NCI-H2107 (cell line): ENCODE measurements at regions not wholly inside any gene's neighbourhood (a gene's known extent, or its start where the extent isn't known, plus 50 kb on each side); places are given as distances from the start of the nearest gene placed in this dataset.

Experiments used
- DNase-seq: peaks from one replicate; lab custom pipeline; 2025; lab: John Stamatoyannopoulos, UW

GRCh38 chr16:85495823-85496538 is 117.1 kb upstream of the GSE1 start:
- no peak for DNase-seq

DNA sequence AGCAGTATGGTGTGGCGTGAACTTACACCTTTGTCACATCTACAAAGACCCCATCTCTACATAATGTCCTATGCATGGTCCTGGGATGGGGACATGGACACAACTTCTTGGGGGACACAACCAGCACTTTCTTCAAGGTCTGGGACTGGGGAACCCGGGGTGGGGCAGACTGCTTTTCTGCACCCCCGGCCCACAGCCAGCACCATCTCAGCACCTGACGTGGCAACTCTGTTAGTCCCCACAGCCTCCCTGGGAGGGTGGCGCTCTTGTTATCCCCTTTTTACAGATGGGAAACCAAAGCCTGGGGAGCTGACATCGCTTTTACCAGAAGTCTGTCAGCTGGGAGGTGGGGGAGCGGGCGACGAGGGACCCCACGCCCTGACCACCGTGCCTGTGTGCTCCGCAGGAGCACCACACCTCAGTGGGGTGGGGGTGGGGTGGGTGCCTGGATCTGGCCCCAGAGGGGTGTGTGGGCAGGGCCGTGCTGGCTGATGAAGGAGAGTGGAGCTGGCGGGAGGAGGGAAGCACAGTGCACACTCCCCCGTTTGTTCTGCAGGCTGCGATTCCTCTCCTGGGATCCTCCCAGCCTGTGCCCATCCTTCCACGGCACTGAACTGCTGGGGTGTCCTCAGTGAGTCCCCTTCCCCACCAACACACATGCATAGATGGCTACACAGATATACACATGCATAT is 115.4 kb upstream of the GSE1 start:
- no peak for DNase-seq

GRCh38 chr16:85498607-85499006 is 114.5 kb upstream of the GSE1 start:
- peak; percentile 64 for DNase-seq

DNA sequence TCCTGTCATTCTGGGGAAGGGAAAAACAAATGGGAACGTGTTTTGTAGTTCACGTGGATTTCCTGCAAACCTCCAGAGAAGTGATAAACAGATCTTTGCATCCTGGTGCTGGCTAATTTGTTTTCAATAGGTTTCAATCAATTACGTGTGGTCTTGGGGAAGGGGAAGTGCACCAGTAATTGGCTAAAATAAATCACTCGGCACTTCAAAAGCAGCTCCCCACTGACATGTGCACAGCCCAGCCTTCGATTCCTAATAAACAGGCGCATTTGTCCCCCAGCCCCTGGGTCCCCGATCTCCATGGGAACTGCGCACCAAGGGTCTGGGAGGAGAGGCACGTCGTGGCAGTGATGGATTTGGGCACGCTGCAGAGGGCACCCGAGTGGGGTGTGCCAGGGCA is 112.9 kb upstream of the GSE1 start:
- DNase-seq, result no peak

- DNase-seq, result no peak
These were observed 111.2 kb upstream of the GSE1 start for GRCh38 chr16:85501900-85502299.

DNA sequence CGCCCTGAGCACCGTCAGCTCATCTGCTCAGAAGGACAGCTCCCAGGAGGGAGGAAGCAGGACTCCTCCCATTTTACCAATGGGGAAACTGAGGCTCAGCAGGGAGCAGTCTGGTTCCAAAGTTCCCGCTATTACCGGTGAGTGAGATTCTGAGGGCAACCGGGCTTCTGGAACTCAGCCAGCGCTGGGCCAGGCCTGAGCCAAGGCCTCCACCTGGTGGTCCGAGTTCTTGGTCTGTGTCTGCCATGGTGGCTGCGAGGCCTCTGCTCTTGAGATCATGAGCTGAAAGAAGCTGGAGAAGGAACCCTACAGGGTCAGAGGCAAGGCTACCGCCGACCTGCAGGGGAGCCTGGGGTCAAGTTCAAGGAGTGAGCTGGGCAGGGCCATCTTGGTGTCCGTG is 110.8 kb upstream of the GSE1 start:
- DNase-seq, result no peak

GRCh38 chr16:85503679-85504231 is 109.4 kb upstream of the GSE1 start:
- DNase-seq, result no peak

DNA sequence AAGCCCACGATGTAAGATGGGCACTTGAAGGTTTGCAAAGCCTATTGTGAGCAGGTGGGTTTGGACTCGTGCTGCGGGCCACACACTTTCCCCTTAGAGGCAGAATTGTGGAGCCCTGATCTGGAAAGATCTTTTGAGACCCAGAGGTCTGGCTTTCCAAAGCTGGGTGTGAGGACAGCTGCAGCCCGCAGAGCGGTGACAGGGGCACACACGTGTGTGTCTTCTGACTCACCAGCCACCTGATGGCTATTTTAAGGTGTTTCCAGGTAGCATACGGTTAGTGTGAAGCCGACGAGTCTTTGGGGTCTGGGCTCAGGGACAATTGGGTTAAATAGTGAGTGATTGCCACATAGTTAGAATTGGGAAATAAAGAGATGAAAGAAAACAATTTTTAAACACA is 108.9 kb upstream of the GSE1 start:
- DNase-seq, result no peak

DNA sequence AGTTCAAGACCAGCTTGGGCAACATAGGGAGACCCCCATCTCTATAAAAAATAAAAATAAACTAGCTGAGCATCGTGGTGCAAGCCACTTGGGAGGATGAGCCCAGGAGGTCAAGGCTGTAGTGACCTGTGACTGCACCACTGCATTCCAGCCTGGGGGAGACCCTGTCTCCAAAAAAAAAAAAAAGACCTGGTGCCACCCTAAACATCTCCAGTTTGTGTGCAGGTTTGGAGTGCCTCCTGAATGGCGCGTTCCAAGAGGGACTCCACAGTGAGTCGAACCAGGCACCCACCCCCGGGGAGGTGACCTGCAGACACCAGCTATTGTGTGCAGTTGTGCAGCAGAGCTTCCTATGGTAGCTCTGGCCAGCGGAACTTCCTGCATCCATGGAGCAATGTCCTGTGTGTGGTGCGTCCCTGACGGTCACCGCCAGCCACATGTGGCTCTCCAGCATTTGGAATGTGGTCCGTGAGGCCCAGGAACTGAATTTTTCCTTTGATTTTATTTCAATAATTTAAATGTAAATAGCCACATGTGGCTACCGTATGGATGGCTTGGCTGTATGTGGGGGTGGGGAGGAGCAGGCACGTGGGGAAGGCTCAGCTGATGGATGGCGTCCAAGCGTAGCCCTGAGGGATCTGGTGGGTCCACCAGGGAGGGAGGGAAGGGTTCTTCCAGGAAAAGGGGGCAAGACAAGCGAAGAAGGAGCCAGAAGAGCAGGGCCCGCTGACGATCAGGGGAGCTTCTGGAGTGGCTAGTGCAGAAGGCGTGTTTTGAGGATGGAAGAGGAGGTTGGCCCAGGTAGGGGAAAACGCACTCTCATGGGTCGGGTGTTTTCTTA is 107.1 kb upstream of the GSE1 start:
- DNase-seq, result no peak

DNA sequence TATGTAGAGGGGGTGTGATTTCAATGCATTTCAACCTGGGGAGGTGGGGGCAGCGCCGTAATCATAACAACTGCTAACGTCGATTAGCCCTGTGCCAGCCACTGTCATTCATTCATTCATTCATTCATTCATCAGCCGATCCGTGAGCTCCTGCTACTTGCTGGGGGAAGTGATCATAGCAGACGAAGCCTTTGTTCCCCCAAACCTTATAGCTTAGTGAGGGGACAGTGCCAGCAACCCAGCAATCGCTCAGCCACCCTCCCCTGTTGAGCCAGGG is 106.5 kb upstream of the GSE1 start:
- DNase-seq, result no peak

GRCh38 chr16:85507342-85507741 is 105.8 kb upstream of the GSE1 start:
- no peak for DNase-seq

DNA sequence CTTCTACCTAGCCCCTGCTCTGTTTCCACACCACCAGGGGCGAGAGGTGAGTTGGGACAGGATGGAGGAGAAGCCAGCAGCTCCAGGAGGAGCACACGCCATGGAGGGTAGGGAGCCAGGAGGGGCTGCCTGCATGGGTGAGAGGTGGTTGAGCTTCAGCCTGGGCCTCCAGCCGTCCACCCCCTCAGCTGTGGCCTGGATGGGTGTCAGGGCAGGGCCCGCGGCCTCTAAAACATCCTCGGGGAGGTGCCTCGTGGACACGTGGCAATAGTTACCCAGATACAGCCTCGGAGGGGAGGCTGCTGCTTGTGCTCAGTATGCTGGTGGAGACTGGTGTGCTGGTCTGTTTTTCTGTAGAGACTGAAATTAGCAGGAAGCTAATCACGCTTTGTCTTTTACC is 104.7 kb upstream of the GSE1 start:
- no peak for DNase-seq

- no peak for DNase-seq
These were observed 104.1 kb upstream of the GSE1 start for GRCh38 chr16:85508993-85509392.

DNA sequence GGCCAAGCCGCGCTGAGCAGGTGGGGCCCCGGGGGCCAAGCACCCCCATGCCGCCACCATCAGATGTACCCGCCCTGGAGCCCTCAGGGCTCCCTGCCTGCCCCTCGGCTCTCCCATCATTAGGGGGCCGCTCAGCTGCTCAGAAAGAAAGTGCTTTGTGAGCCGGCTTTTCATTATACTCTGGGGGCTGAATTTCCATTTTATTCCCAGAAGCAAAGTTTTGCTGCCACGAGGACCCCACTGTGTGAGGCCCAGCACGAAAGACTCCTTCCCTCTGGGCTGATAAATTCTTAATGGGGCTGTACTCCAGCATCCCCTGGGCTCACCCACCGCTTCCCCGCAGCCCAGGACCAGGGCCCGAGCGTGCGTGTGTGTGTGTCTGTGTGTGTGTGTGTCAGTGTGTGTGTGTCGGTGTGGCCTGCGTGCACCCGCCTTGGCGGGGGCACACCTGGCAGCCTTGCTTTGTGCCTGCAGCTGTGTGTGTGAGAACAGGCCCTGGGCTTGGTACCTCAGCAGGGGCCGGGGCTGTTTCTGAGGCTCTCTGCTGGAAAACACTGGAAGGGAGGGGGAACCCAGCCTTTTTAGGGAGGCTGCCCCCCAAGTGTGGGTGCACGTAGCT is 103.0 kb upstream of the GSE1 start:
- DNase-seq, result no peak

DNA sequence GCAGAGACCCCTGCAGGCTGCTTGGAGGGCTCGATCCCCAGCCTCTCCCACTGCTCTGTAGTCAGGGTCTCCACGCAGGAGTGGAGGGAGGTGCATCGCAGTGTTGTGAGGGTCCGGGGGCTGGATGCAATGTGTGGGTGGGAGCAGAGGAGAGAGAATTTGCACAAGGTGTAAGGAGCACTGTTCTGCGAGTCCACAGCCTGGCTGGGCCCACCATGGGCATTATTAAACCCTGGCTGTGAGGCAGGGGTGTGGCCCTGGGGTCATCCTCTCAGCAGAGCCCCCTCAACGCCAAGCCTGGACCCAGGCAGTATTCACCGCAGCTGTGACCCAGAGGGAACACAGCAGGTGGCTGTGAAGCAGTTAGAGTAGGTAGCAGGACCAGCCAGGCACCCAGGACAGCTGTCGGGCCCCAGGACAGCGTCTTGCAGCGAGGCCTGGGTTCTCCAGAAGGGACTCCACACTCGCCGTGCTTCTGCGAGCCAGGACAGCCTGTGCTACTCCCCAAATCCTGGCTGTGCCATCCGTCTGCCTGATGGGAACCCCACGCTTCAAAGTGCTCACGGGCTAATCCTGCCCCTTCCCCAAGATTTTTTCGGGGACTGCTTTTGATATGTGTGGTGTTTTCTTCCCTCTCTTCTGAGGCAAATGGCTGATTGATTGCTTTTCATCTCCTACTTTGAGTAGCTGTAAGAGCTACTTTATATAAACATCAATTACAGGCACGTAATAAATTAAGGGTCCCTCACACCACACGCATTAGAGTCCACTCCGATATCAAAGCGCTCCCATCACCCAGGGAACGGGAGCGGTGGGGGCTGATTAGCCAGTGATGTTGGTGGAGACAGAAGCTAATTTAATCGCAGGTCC is 100.9 kb upstream of the GSE1 start:
- no peak for DNase-seq

DNA sequence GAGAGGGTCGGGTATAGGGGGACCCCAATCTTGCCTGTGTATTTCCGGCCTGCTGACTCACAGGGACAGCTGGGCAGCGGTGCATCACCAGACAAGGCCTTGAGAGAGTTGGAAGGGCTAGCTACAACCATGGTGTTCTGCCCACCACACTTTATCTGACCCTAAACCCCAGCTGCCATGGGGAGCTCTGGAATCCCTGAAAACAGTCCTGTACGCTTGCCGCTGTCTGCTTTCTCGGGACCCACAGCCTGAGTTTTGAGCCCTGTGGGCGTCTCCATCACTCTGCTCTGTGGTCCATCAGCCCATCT is 100.4 kb upstream of the GSE1 start:
- no peak for DNase-seq

DNA sequence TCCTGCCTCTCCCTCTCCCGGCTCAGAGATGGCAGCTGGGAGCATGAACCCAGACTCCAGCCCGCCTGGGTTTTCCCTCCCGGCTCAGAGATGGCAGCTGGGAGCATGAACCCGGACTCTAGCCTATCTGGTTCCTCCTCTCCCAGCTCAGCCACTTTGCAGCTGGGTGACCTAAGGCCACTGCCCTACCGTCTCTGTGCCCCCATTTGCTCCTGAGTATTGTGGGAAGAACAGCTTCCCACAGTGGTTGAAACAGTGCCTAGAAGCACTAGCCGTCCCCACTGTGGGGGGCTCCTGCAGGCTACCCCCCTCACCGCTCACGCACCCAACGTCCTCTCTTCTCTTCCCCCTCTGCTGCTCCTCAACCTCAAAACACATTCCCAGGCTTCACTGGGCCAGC is 99.9 kb upstream of the GSE1 start:
- DNase-seq, result no peak

DNA sequence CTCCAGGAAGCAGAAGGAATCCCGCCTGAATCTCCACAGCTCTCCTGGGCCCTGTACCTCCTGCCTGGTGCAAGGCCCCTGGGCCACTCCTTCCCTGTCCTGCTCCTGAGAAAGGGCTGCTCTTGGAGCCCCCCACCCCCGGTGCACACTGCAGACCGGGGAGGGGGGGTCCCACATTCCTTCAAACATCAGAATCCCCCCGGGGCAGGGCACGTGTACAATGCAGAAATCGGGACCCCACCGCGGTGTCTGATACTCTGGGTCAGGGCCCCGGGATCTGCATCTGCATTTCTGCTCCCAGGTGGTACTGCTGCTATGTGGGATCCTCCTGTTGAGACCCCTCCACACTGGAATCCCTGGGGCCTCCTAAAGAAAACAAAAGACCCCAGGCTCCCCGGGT is 99.5 kb upstream of the GSE1 start:
- DNase-seq, result no peak

GRCh38 chr16:85514295-85514597 is 98.9 kb upstream of the GSE1 start:
- DNase-seq, result no peak

GRCh38 chr16:85514598-85515318 is 98.4 kb upstream of the GSE1 start:
- DNase-seq, result peak; percentile 46

DNA sequence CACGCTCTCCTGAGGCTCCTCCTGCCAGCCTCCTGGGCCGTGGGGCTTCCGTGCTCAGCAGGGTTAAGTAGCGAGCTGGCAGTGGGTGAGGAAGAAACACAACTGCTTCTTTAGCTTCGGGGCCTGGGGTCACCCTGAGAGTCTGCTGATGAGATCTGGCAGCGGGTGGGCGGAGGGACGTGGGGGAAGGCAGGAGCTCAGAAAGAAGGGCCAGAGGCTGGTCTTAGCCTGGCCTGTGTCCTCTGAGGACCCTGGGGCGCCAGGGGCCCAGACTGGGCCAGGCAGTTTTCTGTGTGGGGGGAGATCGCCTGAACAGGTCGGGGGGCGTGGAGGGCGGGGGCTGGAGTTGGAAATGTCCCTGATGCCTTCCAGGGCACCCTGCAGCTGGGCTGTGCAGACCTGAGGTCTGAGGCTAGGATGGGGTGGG is 97.8 kb upstream of the GSE1 start:
- DNase-seq, result no peak
